Endothelial cell of umbilical vein (primary cell): ENCODE measurements at regions not wholly inside any gene's neighbourhood (a gene's known extent, or its start where the extent isn't known, plus 50 kb on each side); places are given as distances from the start of the nearest gene placed in this dataset.

Source experiments
- BruUV-seq: library from RNA; stranded (reverse); fragments of 400-500 nt; replicated peaks from 2 replicates; lab custom pipeline; 2021; lab: Mats Ljungman, UMichigan
- CTCF ChIA-PET: fragments of 300-600, 350-600 bp; sonication (Branson Sonifier 250); formaldehyde crosslinking; loops from one replicate; lab custom pipeline; 2021; ENCODE audit warnings: antibody characterized with exemption, inconsistent platforms; lab: Charles Lee
- POLR2A ChIA-PET: fragments of 300-600, 350-600 bp; sonication (Branson Sonifier 250); formaldehyde crosslinking; loops from one replicate; lab custom pipeline; 2021; ENCODE audit warnings: antibody characterized with exemption, inconsistent platforms; lab: Charles Lee
- DNase-seq: peaks from one replicate; pipeline ENCODE4 v3.0.0-alpha.2; 2011; ENCODE audit warnings: low read depth, low spot score
- FAIRE-seq: peaks from 2 replicates; lab custom pipeline; 2011; peaks lifted over from hg19 to GRCh38; lab: Jason Lieb, UNC
- H2AFZ ChIP-seq: 2 replicates; pipeline ENCODE4 v1.6.0; 2012; ENCODE audit warnings: low read depth, low read length, control low read depth, inconsistent platforms
- H3K27ac ChIP-seq: 2 replicates; pipeline ENCODE4 v1.5.1; 2011; ENCODE audit warnings: low read depth, mild to moderate bottlenecking, control low read depth, low read length, moderate library complexity; ENCODE audit not compliant: insufficient read depth
- H3K27me3 ChIP-seq, 2 experiments: 2 replicates each; pipeline versions ENCODE4 v1.6.0 to v1.6.1; 2011; ENCODE audit warnings: low read length in 2 of 2, mixed read lengths in 1 of 2; ENCODE audit not compliant: control insufficient read depth in 2 of 2, insufficient read depth in 2 of 2
- H3K36me3 ChIP-seq, 2 experiments: 2 replicates in 1 of 2; 3 replicates in 1 of 2; pipeline ENCODE4 v1.5.1; 2011; ENCODE audit warnings: low read length in 2 of 2, mild to moderate bottlenecking in 1 of 2, moderate library complexity in 1 of 2; ENCODE audit not compliant: control insufficient read depth in 2 of 2, insufficient read depth in 2 of 2; ENCODE audit errors: extremely low read depth in 1 of 2
- H3K4me1 ChIP-seq: 3 replicates; pipeline ENCODE4 v1.5.1; 2011; ENCODE audit warnings: mild to moderate bottlenecking, low read length; ENCODE audit not compliant: control insufficient read depth, insufficient read depth; ENCODE audit errors: extremely low read depth
- H3K4me2 ChIP-seq: 2 replicates; pipeline ENCODE4 v1.6.1; 2011; ENCODE audit warnings: low read length, control low read depth, mixed read lengths; ENCODE audit not compliant: insufficient read depth
- H3K4me3 ChIP-seq, 3 experiments: fragments of 200-600 bp in 1 of 3; sonication (generic), shearing (Covaris generic) in 1 of 3; replicated peaks in 1 of 3; 2 replicates each; pipeline ENCODE4 v1.5.1; 2011 to 2016; ENCODE audit warnings: control low read depth in 3 of 3, low read length in 3 of 3, mild to moderate bottlenecking in 2 of 3, inconsistent platforms in 1 of 3, low read depth in 1 of 3, moderate library complexity in 1 of 3; ENCODE audit not compliant: insufficient read depth in 1 of 3
- H3K79me2 ChIP-seq: 2 replicates; pipeline ENCODE4 v1.6.0; 2012; ENCODE audit warnings: low read length, inconsistent platforms; ENCODE audit not compliant: control insufficient read depth, insufficient read depth
- H3K9ac ChIP-seq: replicated peaks from 2 replicates; pipeline ENCODE3; 2011; ENCODE audit warnings: low read length, control low read depth; ENCODE audit not compliant: insufficient read depth; ENCODE audit errors: extremely low read depth
- H3K9me1 ChIP-seq: replicated peaks from 3 replicates; pipeline ENCODE4 v1.6.0; 2011; ENCODE audit warnings: mild to moderate bottlenecking, low read length; ENCODE audit not compliant: control insufficient read depth, insufficient read depth; ENCODE audit errors: extremely low read depth
- H3K9me3 ChIP-seq: replicated peaks from 2 replicates; pipeline ENCODE4 v1.5.1; 2012; ENCODE audit warnings: low read length, inconsistent platforms; ENCODE audit not compliant: control insufficient read depth, insufficient read depth
- H4K20me1 ChIP-seq: replicated peaks from 2 replicates; pipeline ENCODE3; 2011; ENCODE audit warnings: mild to moderate bottlenecking, low read length; ENCODE audit not compliant: control insufficient read depth, insufficient read depth; ENCODE audit errors: extremely low read depth
- CTCF ChIP-seq, 2 donors: IDR thresholded peaks; 1 replicate in 1 of 2; 2 replicates in 1 of 2; pipeline ENCODE4 v1.5.1; 2011; ENCODE audit warnings: low read length in 2 of 2, mild to moderate bottlenecking in 2 of 2, moderate library complexity in 2 of 2, control low read depth in 1 of 2, inconsistent platforms in 1 of 2, low read depth in 1 of 2; ENCODE audit not compliant: insufficient read depth in 1 of 2; ENCODE audit errors: extremely low read depth in 1 of 2
- EZH2 ChIP-seq: IDR thresholded peaks from 2 replicates; pipeline ENCODE4 v1.6.1; 2012; ENCODE audit warnings: borderline replicate concordance, low read depth, mild to moderate bottlenecking, moderate library complexity, low read length, inconsistent platforms; ENCODE audit not compliant: severe bottlenecking
- FOS ChIP-seq: IDR thresholded peaks from 2 replicates; pipeline ENCODE4 v1.6.1; 2011; ENCODE audit warnings: mild to moderate bottlenecking, low read length, moderate library complexity, borderline replicate concordance; ENCODE audit not compliant: insufficient read depth
- GATA2 ChIP-seq: IDR thresholded peaks from 2 replicates; pipeline ENCODE4 v1.7.0; 2011; ENCODE audit warnings: low read depth, mild to moderate bottlenecking, moderate library complexity, mixed read lengths, low read length; ENCODE audit not compliant: insufficient read length, insufficient read depth
- JUN ChIP-seq: IDR thresholded peaks from 2 replicates; pipeline ENCODE4 v1.6.1; 2011; ENCODE audit warnings: borderline replicate concordance, low read depth; ENCODE audit not compliant: insufficient read length, insufficient read depth
- MAX ChIP-seq: IDR thresholded peaks from 2 replicates; pipeline ENCODE4 v1.6.1; 2011; ENCODE audit not compliant: insufficient read depth, insufficient read length
- MYC ChIP-seq: IDR thresholded peaks from one replicate; pipeline ENCODE4 v1.6.1; 2011; ENCODE audit warnings: mild to moderate bottlenecking, low read depth, low read length
- POLR2A ChIP-seq: IDR thresholded peaks from 2 replicates; pipeline ENCODE4 v1.6.1; 2012; ENCODE audit warnings: low read depth, mild to moderate bottlenecking, control low read depth, low read length
- POLR2AphosphoS5 ChIP-seq: IDR thresholded peaks from 2 replicates; pipeline ENCODE4 v1.6.1; 2012; ENCODE audit warnings: low read depth, mild to moderate bottlenecking, control low read depth, low read length, moderate library complexity; ENCODE audit not compliant: insufficient read depth
- dilution Hi-C: fragments of 300-500 bp; cut with MboI; formaldehyde crosslinking; loops from one replicate; pipeline ENCODE4 v1.15.0; 2019; ENCODE audit warnings: low sequenced_read_pairs; ENCODE audit not compliant: extremely low pct_ligation_motif_present
- intact Hi-C: fragments of 100-400 bp; cut with micrococcal nuclease; formaldehyde crosslinking; loops from one replicate; pipeline ENCODE4 v1.10.0; 2022

GRCh38 chr1:147824001-147824400, 63.6 kb upstream of the GJA5 start:
- DNase-seq (no peak), FAIRE-seq (no peak)
- CTCF ChIA-PET, result no interaction called here

GRCh38 chr1:147824798-147825197, 64.4 kb upstream of the GJA5 start:
- H3K36me3 ChIP-seq, result no peaks in the 10 kb centered on the region
- H3K27ac ChIP-seq, result no peak overlapping the region
- no peaks in the 10 kb centered on the region for H3K27me3 ChIP-seq
- ChIA-PET CTCF (no interaction called here), POLR2A (no interaction called here)
- dilution Hi-C loops, result no loop called here
- no peaks in the 10 kb centered on the region for H4K20me1 ChIP-seq
- intact Hi-C loops, result loop anchor here (10.0 kb wide), 1 partner anchor 60 kb away; the partner anchor contains the start of gene GJA5
- no TSS peak for BruUV-seq
- H3K4me3 ChIP-seq, result no peak overlapping the region
- no peak for TF ChIP-seq FOS
- TF ChIP-seq GATA2, result no peak
- TF ChIP-seq POLR2A, result no peak
- TF ChIP-seq MAX, result no peak
- no peak for TF ChIP-seq MYC
- no peak for TF ChIP-seq EZH2
- TF ChIP-seq CTCF (IDR thresholded peaks at IDR 0.05; ENCODE audit: extremely low read depth in 1 of 2, insufficient read depth in 1 of 2, low read depth in 1 of 2, low read length in 2 of 2), result no peak
- no peak for TF ChIP-seq JUN
- TF ChIP-seq POLR2AphosphoS5, result no peak
- H3K9ac ChIP-seq, result no peak overlapping the region
- peaks cover 7% of the 10 kb centered on the region for H3K4me1 ChIP-seq
- no peaks in the 10 kb centered on the region for H3K79me2 ChIP-seq
- H3K9me3 ChIP-seq, result no peaks in the 10 kb centered on the region
- H2AFZ ChIP-seq, result no peak overlapping the region
- H3K9me1 ChIP-seq, result no peaks in the 10 kb centered on the region
- FAIRE-seq (no peak), DNase-seq (no peak)
- no peak overlapping the region for H3K4me2 ChIP-seq

More at GRCh38 chr1:147824001-147824400, 63.6 kb upstream of the GJA5 start:
- Histone ChIP-seq H3K79me2 (no peaks in the 10 kb centered on the region), H4K20me1 (no peaks in the 10 kb centered on the region), H3K9me1 (no peaks in the 10 kb centered on the region), H3K36me3 (no peaks in the 10 kb centered on the region), H3K27me3 (no peaks in the 10 kb centered on the region), H2AFZ (no peak overlapping the region), H3K9ac (no peak overlapping the region), H3K4me2 (no peak overlapping the region), H3K9me3 (no peaks in the 10 kb centered on the region), H3K27ac (no peak overlapping the region), H3K4me1 (peaks cover 7% of the 10 kb centered on the region), H3K4me3 (no peak overlapping the region)
- dilution Hi-C loops, result no loop called here
- intact Hi-C loops, result loop anchor here (10.0 kb wide), 1 partner anchor 59 kb away; the partner anchor contains the start of gene GJA5
- BruUV-seq, result no TSS peak
- TF ChIP-seq GATA2 (no peak), EZH2 (no peak), MAX (no peak), JUN (no peak), POLR2AphosphoS5 (no peak), FOS (no peak)
- POLR2A ChIA-PET, result no interaction called here
